GM18909 (cell line): ENCODE measurements at regions not wholly inside any gene's neighbourhood (a gene's known extent, or its start where the extent isn't known, plus 50 kb on each side); places are given as distances from the start of the nearest gene placed in this dataset.
"Not testable (repeated sequence)": the region's sequence is repeated elsewhere in the genome, so short reads cannot be mapped to it uniquely, and the experiment has no call there.

Experiments
- ATAC-seq: cut with Tn5 transposase; IDR thresholded peaks from one replicate; pipeline ENCODE4 v1.9.1; 2021; ENCODE audit warnings: mild to moderate bottlenecking; ENCODE audit not compliant: unreplicated experiment, poor library complexity

GRCh38 chr11:104705490-104706190 lies 192.6 kb downstream of the CASP12 start:
- peak; percentile 99 for ATAC-seq

DNA sequence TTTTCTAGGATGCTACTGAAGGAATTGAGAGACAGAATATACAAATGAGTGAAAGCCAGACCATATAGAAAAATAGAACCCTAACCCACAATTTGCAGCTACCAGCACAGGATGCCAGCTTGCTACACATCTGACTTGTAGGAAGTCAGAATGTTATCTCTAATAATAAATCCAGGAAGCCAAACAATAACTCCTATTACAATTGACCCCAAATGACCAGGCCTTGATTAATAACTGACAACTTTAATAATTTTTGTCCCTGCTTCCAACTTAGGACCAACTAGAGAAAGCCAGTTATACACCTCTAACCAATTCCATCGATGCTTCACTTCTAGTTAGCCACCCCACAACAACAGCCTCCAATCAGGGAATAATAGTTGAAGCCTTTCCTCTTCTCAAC lies 193.4 kb downstream of the CASP12 start:
- no peak for ATAC-seq

GRCh38 chr11:104704146-104704830 lies 194.0 kb downstream of the CASP12 start:
- ATAC-seq = no peak

GRCh38 chr11:104700609-104701008 lies 197.7 kb downstream of the CASP12 start:
- ATAC-seq = no peak

DNA sequence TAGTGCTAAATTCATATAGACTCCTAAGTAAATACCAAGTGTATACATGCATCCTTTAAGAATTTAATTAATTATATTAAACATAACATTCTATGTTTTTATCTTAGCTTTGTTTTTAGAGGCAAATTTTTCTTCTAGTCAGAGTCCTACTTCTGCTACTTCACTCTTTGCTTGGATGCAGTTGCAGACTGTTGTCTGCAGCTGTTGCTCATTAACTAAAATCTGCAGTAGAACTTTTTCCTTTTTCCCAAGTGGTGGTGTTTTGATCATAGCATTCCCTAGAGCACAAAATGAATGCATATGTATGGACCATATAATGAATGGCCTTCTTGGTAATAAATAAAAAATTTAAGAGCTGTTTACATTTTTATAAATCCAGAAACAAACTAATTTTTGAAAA lies 198.3 kb downstream of the CASP12 start:
- ATAC-seq = no peak

DNA sequence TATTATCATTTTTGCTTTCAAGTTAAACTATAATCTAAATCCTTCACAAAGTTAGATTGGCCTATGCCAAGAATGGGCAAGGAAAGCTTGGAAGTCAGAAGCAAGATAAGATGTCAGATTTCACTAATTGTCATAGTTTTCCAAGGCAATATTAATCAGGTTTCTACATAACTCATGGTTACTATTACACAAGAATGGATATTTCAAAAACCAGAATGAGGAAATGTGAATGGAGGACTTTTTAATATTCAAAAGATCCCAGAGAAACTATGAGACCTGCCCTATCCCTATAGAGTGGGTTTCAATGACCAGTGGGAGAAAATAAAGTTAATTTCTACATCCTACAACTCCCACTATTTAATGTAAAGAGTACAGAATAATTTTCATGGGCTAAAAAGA lies 203.2 kb downstream of the CASP12 start:
- no peak for ATAC-seq

DNA sequence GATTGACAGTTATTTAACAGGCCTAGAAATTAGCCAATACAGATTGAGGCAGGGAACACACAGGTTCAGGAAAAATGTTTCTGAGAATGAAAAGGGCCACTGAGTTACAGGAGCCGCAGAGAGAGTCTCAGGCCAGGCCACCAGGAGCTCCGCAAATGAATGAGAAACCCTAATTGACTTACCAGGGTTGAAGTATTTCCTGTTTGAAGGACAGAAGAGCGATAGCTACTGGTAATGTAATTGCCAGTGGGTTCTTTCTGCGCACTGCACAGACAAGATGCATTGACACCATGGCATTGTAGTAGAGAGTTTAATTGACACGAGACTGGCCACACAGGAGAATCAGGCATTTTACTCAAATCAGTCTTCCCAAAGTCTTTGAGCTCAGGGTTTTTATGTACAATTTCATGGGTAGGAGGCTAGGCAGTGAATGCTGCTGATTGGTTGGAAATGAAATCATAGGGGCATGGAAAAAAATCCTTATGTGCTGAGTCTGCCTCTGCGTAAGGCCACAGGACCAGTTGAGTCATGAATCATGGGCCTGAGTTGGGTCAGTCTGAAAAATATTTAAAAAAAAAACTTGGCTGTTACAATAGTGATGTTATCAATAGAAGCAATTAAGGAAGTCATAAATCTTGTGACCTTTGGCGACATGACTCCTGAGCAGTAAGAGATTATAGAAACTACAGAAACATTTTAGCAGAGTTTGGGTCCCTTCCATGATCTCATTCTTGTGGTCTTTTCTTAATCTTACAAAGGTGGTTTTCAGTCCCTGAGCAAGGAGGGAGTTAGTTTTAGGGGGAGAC lies 203.8 kb downstream of the CASP12 start:
- no peak for ATAC-seq

GRCh38 chr11:104692751-104693150 lies 205.5 kb downstream of the CASP12 start:
- no peak for ATAC-seq

DNA sequence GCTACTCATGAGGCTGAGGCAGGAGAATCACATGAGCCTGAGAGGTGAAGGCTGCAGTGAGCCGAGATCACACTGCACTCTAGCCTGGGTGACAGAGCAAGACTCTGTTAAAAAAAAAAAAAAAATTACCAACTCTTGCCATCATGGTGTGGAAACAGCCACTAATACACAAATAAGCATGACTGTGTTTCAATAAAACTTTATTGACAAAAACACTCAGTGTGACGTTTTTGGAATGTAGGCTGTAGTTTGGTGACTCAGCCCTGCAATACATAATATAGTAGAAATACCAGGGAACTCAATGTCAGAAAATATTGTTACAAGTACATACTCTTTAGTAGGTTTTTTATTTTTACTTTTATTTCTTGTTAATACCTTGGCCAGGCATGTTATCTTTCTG lies 207.1 kb downstream of the CASP12 start:
- no peak for ATAC-seq

- ATAC-seq = no peak
Measured at GRCh38 chr11:104690241-104690640, 208.0 kb downstream of the CASP12 start.

DNA sequence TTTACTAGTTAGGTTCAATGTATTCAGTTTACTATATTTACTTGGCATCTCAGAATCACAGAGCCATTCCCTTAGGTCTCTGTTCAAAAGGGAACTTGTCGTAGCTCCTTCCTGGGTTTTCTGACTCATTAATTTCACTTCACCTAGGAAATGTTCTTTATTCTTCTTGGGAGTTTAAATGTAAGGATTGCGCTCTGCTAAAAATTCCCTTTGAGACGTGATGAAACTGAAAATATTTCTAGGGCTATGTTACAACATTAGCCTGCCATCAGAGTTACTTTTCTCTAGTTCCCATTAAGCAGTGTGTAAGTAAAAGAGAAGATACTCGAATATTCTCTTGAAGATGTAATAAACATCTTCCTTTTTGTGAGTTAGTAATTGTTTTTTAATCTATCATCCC lies 209.5 kb downstream of the CASP12 start:
- ATAC-seq = no peak

DNA sequence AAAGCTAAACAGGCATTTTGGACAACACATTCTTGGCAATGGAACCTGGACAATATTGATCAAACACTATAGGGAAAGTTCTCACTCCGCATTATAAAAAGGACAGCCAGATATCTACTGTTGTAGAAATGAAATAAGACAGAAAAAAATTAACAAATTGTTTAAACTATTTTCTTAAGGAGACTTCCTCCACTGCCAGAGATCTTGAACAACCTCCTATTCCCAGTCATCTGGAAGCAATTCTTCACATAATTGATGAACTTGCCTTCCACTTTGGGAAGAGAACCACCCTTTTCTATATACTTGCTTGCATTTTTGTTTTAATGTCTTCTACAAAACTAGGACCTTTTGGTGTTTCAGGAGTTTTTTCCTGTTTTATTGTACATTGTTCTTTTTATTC lies 216.1 kb downstream of the CASP12 start:
- no peak for ATAC-seq

GRCh38 chr11:104679258-104679657 lies 219.0 kb downstream of the CASP12 start:
- ATAC-seq = no peak

- ATAC-seq = no peak
Measured at GRCh38 chr11:104678408-104678807, 219.9 kb downstream of the CASP12 start.

DNA sequence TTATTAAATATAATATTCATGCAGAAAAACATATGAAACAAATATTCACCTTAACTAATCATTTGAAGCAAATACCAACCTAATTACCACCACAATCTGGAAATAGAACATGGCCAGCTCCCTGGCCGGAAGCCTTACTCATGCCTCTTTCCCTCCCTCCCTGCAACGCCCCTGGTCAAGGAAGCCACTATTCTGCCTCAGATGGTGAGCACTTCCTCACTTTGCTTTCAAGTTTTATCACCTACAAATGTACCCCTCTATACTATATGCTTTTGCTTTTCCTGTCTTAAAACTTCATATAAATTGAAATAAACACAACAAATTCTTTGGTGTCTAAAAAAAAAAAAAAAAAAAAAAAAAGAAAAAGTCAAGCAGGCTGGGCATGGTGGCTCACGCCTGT lies 221.2 kb downstream of the CASP12 start:
- ATAC-seq = not testable (repeated sequence)

DNA sequence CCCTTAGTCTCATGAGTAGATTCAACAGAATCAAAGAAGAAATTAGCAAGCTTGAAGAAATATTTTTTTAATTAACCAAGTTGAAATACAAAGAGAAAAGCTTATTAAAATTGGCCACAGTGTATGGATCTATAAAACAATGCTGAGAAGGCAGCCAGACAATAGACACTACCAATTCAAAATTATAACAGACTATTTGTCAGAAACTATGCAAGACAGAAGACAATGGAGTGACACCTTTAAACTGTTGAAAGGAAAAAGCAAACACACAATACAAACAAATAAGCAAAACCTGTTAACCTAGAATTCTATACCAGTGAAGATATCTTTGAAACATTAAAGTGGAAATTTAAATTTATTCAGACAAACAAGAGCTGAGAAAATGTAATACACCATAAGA lies 225.4 kb downstream of the CASP12 start:
- no peak for ATAC-seq

GRCh38 chr11:104668797-104669463 lies 229.3 kb downstream of the CASP12 start:
- no peak for ATAC-seq

DNA sequence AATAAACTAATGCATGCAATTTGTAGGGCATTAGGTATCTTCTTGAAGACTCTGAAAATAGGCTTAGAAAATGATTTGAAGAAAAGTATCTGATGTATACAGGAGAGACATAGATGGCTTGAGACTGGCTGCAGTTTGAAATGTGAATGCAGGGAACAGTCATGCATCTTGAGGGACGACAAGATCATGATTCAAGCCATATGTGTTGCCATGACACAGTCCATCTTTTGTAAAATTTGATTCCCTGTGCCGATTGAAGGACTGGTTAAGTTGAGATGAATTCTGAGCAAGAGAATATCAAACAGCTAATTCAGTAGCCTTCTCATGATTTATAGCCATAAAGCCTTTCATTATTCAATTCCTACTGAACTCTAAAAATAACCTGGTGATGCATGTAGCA lies 231.6 kb downstream of the CASP12 start:
- no peak for ATAC-seq

- ATAC-seq = no peak
Measured at GRCh38 chr11:104665641-104666040, 232.6 kb downstream of the CASP12 start.

- no peak for ATAC-seq
Measured at GRCh38 chr11:104663190-104664140, 234.8 kb downstream of the CASP12 start.
